Lung microvascular endothelial cell (primary cell): ENCODE measurements at regions not wholly inside any gene's neighbourhood (a gene's known extent, or its start where the extent isn't known, plus 50 kb on each side); places are given as distances from the start of the nearest gene placed in this dataset.

Experiments
- DNase-seq, 2 donors: peaks; one replicate each; pipeline versions ENCODE4 v3.0.0 to v3.0.0-alpha.2; 2010; ENCODE audit warnings: low read depth in 2 of 2

DNA sequence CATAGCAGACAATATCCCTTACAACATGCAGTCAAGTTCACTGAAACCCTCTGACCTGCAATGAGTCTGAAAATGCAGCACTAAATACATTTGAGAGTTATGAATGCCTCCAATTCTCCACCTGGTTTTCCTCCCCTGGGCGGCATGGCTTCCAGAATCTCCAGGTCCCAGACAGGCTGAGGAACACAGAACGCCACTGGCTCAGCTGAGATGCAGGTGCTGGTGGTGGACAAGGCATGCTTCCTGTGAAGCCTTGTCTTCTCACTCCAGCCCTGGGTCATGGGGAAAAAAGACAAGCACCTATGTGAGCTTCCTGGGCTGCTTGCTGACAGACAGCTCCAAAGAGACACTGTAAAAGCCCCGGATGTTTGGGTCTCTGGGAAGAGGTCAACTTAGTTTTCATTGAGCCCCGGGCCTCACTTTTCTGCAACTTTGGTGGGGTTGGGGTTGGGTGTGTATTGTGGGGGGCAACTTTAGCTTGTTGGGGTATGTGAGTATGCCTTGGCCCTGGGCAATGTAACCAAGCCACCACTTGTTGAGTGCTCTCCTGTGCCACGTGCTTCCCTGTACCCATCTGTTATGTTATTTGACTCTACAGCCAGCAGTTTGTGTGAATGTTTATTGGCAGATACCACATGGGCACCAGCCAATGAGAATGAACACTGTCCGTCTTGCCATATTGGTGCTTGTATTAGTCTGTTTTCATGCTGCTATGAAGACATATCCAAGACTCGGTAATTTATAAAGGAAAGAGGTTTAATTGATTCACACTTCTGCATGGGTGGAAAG, 127.8 kb downstream of the EMX2 start:
- DNase-seq: no peak

DNA sequence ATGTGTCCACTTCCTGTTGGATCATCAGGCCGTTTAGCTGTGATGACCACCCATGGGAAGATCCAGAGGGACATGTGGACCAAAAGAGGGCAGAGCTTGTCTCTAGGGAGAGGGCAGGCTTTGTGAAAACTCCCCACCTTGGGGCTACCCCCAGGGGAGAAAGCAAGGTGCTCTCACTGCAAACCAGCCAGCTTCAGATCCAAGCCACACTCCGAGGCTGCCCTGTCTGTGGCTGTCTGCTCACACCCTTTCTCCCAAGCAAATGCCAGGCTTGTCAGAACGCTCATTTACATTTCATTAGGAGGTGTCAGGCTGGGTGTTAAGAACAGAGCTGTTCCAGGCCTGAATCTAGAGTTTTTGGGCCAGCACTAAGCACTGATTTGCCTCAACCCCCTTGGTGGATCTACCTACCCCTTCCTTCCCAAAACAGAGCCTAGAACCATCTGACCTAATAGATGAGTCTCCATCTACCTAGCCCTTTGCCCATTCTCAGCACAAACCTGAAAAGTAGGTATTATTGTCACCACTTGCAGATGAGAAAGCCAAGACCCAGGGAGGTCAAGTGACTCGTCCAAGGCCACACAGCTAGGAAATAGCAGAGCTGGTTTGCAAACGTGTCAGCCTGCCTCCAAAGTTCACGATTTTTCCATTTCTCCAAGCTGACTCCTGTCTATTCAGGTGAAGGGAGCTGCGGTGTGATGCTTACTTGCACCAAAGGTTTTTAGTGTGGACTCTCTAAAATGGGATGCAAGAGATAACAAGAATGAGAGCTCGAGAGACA, 130.9 kb downstream of the EMX2 start:
- DNase-seq: no peak

DNA sequence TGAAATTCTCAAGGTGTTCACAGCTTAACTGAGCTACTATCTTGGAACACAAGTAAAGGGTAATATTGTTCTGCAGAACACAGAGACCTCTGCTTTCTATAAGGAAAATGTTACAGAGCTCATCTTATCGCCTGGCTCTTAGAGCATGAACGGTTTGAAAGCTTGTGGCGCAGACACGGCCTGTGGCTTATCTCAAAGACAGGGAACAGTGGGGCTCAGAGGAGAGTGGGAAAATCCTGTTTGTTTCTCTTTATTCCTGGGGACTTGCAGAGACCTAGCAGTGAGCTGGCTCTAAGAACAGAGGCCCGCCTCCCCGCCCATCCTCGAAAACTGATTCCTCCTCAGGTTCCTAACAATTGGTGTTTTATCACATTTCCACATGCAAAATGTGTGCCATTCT, 131.7 kb downstream of the EMX2 start:
- DNase-seq: no peak

DNA sequence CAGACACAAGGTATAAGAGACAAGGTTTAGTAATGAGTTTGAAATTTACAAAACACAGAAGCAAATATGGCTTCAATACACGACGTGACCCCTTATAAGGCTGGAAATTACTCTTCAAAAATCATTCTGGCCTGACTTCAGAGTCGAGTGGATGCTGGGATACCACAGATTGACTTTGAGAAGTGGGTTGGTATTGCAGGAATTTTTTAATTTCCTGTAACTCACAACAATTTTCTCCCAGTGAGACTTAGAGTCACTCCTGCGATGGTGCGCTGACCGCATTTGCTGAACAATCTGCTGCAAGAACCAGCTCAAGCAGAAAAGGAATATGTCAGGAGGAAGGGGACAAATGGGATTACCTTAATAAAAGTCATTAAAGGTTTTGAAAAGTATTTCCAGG, 132.1 kb downstream of the EMX2 start:
- no peak for DNase-seq

DNA sequence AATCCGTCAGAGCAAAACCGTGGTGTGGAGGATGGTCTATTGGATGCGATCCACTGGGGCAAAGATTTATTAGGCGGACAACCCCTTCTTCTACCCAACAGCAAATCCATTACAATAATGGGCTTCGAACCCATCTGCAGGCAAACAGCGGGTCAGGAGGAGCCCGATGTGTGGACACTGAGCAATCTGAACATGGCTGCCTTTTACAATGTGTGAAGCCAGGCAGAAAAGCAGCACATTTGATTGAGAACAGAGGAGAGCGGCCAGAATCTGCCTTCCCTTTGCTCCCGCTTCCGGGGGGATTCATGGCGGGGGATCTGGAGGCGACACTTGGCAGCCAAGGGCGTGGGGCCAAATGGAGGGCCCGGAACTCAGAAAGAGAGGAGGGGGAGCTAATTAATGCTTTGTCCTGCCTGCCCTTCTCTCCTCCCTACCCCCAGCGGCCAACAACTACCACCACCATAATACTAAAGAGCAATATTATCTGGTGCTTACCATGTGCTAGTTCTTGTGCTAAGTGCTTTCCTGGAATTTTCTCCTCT, 133.0 kb downstream of the EMX2 start:
- DNase-seq: no peak

DNA sequence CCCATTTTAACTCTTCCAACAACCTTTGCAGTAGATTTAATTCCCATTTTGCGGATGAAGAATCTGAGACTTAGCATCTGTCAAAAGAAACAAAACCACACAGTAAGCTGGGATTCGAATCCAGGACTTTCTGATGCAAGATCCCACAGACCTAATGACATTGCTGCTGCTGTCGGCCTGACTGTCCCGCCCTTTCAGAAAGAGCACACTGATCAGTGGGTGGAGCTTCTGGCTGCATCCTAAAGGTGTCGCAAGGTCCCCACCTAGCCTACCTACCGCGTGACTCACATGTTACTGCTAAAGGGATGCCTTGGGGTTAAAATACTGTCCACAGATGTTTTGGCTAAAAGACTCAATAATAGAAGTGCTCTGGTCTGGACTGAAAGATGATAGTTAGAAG, 134.7 kb downstream of the EMX2 start:
- no peak for DNase-seq

DNA sequence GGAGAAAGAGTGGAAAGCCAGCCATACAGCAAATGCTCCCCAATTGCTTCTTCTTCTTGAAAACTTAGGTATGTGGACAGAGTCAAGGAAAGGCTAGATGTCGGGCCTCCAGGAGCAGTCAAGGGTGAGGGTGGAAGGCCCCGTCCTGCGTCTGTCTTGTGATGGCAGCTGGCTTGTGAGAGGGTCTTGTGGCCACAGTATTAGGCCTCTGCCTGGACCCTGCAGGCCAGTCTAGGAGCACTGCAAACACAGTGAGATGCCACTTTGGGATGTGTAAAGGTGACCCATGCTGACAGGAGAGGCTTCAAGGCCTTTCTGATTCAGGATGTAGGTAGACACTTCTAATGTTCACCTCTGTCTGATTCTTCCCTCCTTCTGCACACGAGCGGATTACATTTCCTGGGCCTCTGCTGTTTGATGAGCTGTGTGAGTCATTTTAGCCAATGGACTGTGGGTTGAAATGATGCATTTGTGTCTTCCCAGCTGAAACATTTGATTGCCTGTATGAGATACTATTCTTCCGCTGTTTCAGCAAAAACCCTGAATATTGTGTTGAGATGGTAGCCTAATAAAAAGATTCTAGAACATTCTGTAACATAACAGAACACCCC, 135.4 kb downstream of the EMX2 start:
- no peak for DNase-seq

DNA sequence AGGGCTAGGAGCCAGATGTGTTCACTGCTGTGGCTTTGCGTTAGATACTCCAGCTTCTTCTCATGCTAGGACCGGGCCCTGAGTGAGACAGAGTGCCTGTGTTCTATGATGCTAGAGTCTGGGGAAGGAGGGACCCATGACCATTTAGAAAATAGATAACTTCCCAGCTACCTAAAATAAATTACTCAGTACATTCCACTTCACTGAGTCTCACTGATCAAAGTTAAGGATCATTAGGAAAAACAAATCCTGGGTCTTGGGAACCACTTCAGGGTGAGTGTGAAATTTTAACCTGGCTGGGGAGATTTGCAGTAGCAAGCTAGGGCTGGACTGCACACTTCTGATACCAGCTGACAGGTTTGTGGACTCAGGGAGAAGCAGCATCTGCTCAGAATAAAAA, 138.1 kb downstream of the EMX2 start:
- no peak for DNase-seq

DNA sequence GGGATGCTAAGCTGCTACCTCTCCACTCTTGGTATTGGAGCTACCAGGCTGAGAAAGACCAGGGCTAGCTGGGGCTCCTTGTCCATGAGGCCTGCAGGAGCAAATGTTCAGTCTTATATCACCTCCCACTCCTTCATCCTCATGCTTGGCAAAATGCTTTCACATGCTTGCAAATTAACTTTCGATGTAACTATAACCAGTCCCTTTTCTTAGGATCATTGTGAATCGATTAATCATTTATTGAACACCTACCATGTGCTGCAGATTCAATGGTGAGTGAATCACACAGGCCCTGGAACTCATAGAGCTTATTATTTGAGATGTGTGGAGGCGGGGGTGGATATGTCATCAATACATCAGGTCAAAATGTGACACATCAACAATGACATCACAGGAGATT, 138.6 kb downstream of the EMX2 start:
- no peak for DNase-seq

DNA sequence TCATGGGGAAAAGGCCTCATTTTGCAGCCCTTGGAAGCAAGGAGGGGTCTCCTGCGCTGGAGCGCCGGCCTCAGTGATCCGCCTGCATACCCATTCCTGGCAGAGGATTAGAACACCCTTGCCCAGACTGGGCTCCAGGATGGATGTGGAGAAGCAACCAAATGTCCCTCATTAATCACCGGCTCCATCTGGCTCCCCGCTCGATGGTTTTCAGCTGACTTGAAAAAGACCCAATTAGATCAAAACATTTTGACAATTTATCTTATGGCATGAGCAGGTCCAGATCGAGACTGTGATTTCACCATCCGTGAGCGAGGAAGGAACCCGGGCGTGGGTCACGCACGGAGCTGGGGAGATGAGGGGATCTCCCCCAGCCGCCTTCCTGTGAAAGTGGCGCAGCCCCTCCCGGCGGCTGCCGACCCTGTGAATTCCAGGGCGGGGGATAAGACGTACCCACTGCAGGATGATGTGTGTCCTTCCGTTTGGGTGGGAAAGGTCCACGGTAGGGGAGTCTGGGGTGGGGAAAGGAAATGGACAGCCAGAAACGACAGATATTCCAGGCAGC, 141.6 kb downstream of the EMX2 start:
- DNase-seq: no peak

DNA sequence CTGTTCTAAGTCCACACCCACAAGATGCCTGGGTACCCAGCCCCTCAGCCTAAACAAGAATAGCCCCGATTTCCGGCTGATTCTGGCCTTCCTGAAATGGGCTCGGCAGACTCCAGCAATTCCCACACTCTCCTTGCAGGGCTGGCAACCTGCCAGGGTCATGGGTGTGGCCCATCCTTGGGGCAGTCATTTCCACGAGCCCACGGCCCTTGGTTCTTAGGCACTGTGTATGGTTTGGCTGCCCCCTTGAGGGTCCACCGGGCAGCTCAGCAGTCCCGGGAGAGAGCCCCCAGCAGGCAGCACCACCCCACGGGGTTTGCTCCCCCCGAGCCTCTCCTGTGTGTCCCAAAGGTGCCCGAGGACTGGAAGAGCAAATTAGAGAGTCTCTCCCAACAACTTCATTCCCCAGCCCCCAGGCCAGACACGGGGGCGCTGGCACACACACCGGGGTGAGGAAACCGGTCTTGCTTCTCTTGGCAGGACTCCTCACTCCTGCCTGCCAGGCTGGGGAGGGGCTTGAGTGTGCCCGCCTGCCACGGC, 142.2 kb downstream of the EMX2 start:
- DNase-seq: no peak

DNA sequence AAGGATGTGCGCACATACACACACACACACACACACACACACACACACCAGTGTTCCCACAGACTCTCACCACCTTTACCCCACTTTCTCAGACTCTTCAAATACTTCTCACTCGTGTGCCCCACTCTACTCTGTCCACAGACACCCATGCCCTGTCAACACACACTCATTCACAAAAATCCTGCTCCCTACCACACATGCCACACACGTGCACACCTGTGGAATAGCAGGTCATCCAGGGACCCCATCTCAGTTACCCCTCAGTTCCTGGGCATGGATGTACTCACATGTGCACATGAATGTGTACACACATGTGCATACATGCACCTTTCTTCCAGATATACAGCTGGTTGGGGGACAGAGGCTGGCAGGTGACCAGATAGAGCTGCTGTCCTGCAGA, 142.9 kb downstream of the EMX2 start:
- no peak for DNase-seq

DNA sequence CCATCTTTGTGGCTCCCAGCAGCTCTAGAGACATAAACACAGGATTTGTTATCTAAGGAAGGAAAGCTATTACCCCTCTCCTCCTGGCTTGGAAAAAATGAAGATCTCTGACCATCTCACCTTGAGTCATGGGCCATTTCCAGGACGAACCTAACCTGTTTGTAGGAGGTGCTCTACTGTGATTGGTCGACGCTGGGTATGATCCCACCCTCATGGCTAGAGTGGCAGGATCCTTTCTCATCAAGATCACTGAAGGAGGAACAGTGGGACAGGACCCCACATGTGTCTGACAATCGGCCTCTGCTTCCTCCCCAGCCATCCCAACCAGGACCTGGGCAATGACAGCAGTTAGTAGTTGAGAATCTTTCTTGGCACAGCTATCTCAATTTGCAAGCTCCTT, 144.1 kb downstream of the EMX2 start:
- no peak for DNase-seq

DNA sequence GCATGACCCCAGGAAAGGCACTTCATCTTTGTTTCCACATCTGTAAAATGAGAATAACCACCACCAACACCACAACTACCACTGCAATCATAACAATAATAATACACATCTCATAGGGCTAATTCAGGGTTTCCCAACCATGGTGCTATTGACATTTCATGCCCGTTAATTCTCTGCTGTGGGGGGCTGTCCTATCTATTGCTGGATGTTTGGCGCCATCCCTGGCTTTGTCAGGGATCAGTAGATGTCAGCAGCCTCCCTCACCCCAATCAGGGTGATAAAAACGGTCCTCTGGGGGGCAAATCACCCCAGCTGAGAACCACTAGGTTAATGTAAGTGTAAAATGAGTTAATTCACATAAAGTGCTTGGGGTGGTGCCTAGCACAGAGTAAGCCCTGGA, 145.8 kb downstream of the EMX2 start:
- no peak for DNase-seq

DNA sequence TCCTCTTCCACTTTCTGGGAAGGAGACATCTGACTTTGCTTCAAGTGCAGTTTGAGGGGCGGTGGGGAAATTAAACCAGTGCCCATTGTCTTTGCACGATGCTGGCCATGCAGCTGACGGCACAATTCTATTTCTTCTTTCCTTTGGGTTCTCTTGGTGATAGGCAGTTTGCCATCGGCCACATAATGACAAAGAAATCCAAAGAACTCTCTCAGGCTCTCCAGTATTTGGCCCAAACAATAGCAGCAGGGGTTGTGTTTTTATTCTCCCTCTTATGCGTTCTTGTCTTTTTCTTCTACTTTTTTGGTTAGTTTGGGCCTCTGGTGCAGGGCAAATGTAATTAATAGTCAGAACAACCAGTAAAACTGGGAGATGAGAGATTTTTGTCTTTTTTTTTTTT, 147.0 kb downstream of the EMX2 start:
- DNase-seq: no peak

DNA sequence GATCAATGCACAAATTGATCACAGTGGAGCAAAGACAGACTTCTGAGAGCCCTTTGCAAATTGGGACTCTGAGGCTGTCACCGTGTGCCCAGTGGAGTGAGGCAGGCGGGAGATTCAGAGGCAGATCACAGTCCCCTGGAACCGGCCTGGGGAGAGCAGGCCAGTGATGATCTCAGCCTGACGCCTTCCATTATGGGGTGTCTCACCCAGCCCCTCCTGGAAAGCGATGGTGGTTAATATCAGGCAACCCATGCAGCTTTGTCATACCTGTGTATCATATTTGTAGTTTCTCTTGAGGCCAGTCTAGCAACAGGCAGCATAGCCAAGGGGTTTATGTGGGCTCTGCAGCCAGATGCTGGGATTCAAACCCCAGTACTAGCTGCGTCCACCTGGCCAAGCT, 147.8 kb downstream of the EMX2 start:
- DNase-seq: no peak

DNA sequence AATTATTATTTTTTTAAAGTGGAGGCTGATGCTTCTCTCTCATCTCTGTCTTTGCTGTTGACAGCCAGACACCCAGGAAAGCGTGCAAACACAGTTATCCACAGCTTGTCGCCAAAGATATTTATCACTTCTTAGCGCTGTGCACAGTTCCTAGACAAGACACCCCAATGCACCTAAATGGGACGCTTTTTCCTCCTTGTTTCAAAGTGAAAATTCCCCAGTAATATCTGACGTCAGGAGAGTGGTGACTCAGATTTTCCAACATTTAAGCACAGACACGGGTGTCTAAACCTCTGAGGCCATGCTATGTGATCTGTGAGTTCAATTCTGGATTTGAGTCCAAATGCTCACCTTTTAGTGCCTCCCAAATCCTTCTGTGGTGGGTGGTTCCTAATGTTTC, 151.6 kb downstream of the EMX2 start:
- DNase-seq: no peak

DNA sequence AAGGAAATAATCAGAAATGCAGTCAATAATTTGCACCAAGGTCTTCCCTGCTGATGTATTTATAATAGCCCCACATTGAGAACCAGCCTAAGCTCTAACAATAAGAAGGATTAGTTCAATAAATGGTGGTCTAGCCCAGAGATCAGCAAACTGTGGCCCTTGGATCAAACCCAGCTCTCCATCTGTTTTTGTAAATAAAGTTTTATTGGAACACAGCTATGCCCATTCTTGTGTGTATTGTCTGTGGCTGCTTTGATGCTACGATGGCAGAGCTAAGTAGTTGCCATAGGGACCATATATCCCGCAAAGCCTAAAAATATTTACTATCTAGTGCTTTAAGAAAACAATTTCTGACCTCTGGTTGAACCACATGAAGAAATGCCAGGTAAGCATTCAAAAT, 154.9 kb downstream of the EMX2 start:
- no peak for DNase-seq

DNA sequence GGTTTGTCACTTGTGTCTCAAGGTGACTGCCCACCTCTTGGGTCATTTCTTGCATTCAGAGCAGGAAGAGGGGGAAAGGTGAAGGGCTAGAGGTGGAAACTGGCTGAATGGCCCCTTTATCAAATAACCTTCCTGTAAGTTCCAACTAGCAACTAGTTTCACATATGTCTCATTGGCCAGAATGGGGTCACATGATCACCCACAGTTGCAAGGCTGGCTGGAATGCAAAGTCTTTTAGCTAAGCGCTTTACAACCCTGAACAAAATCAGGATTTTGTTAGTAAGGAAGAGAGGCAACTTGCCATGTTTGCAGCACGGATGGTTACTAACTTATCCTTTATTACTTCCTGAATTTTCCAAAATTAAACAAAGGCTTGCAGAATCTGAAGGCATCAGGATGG, 156.3 kb downstream of the EMX2 start:
- no peak for DNase-seq

DNA sequence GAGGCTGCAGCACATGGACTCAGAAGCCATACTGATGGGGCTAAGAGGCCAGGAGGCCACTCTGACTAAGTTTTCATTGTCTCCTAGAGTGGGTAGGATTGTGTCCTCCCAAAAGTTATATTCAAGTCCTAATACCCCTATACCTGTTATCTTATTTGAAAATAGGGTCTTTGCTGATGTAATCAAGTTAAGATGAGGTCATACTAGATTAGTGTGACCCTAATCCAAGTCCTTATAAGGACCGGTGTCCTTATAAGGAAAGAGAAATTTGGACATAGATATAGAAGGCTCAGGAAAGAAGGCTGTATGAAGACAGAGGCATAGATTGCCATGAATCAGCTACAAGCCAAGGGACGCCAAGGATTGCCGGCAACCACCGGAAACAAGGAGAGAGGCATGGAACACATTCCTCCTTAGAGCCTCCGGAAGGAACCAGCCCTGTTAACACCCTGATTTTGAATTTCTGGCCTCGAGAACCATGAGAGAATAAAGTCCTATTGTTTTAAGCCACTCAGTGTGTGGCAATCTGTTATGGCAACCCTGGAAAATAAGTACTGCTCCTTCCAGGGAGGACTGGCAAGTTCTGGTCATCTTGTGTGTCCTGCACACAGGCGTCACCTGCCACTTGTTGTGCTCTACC, 157.0 kb downstream of the EMX2 start:
- DNase-seq: no peak

DNA sequence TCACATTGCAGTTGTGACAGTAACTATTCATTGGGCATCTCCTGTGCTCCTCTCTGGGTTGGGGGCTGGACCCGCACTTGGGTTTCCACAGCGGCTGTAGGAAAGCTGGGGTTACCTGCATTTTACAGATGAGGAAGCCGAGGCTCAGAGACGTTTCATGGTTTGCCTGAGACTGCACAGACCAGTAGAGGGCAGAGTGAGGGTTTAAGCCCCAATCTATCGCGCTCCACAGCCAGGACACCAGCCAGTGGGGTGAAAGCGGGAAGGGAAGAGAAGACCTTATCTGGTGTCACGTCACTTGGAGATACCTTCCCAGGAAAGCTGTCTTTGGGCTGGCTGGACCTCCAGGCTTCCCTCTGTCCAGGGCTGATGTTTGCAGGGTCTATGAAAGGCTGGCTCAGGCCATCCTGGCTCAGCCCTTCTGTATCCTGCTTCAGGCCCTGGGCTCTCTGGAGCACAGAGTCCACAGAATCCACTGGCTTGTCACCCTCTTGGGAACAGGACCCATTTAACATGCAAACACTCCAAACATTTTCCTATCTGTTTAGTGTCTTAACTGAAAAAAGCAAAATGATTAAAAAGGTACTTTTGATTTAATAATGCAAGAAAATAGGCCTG, 167.7 kb downstream of the EMX2 start:
- no peak for DNase-seq
